Natural killer cell (primary cell): ENCODE measurements at regions not wholly inside any gene's neighbourhood (a gene's known extent, or its start where the extent isn't known, plus 50 kb on each side); places are given as distances from the start of the nearest gene placed in this dataset.
A peak's percentile ranks its signal among the peaks of the same experiment; 100 is the strongest.

Source experiments
- ATAC-seq, 3 donors: fragments of 150-1000 bp in 2 of 3; fragments of 200-7000 bp in 1 of 3; cut with Tn5 transposase; 1 replicate in 1 of 3; 2 replicates in 2 of 3; pipeline ENCODE4 v1.10.0; 2021; ENCODE audit warnings: mild to moderate bottlenecking in 2 of 3, moderate library complexity in 2 of 3
- DNase-seq, 2 donors: peaks; one replicate each; pipeline versions ENCODE4 v3.0.0 to v3.0.0-alpha.2; 2013 to 2021; ENCODE audit warnings: mixed read lengths in 1 of 2
- H3K27ac ChIP-seq: one replicate; pipeline ENCODE4 v1.5.1; 2013; ENCODE audit warnings: mild to moderate bottlenecking, low read length
- H3K27me3 ChIP-seq: one replicate; pipeline ENCODE4 v1.6.1; 2013; ENCODE audit warnings: low read length; ENCODE audit not compliant: control insufficient read depth, insufficient read depth
- H3K36me3 ChIP-seq: one replicate; pipeline ENCODE4 v1.6.1; 2013; ENCODE audit warnings: low read length; ENCODE audit not compliant: control insufficient read depth, insufficient read depth
- H3K4me1 ChIP-seq: one replicate; pipeline ENCODE4 v1.6.1; 2013; ENCODE audit warnings: low read length; ENCODE audit not compliant: control insufficient read depth, insufficient read depth
- H3K4me3 ChIP-seq: one replicate; pipeline ENCODE4 v1.5.1; 2013; ENCODE audit warnings: low read length
- H3K9me3 ChIP-seq: one replicate; pipeline ENCODE4 v1.6.1; 2013; ENCODE audit warnings: low read length; ENCODE audit not compliant: control insufficient read depth, insufficient read depth
- H3K27ac Mint-ChIP-seq, 2 donors: one replicate each; pipeline ENCODE4 v1.8.0; 2022; ENCODE audit warnings: mild to moderate bottlenecking in 2 of 2, mixed read lengths in 2 of 2, moderate library complexity in 1 of 2
- H3K27me3 Mint-ChIP-seq, 2 donors: one replicate each; pipeline ENCODE4 v1.8.0; 2022; ENCODE audit warnings: low read depth in 2 of 2, mixed read lengths in 2 of 2
- H3K36me3 Mint-ChIP-seq: one replicate; pipeline ENCODE4 v1.8.0; 2022; ENCODE audit warnings: mixed read lengths
- H3K4me1 Mint-ChIP-seq, 2 donors: one replicate each; pipeline ENCODE4 v1.8.0; 2022; ENCODE audit warnings: mixed read lengths in 2 of 2
- H3K4me3 Mint-ChIP-seq: one replicate; pipeline ENCODE4 v1.8.0; 2022; ENCODE audit warnings: mild to moderate bottlenecking, moderate library complexity, mixed read lengths
- H3K9me3 Mint-ChIP-seq, 2 donors: one replicate each; pipeline ENCODE4 v1.8.0; 2022; ENCODE audit warnings: mixed read lengths in 2 of 2
- WGBS: methylation state at CpG from one replicate; pipeline ENCODE4 v1.1.7; 2013; ENCODE audit warnings: missing lambda C conversion rate; ENCODE audit not compliant: insufficient coverage; 5-methylcytosine and 5-hydroxymethylcytosine counted together
- intact Hi-C: fragments of 100-400 bp; cut with micrococcal nuclease; formaldehyde crosslinking; loops from one replicate; pipeline ENCODE4 v1.14.2; 2022
- TF ChIP-seq, protein P1 (sequence below): fragments of 200-600 bp; IDR thresholded peaks from one replicate; pipeline ENCODE4 v1.8.0; 2022; ENCODE audit warnings: antibody characterized with exemption

- 98% methylated on average over 3 of the region's 3 CpGs for WGBS
Measured at GRCh38 chr1:171418546-171418945, 66.8 kb upstream of the PRRC2C start.

DNA sequence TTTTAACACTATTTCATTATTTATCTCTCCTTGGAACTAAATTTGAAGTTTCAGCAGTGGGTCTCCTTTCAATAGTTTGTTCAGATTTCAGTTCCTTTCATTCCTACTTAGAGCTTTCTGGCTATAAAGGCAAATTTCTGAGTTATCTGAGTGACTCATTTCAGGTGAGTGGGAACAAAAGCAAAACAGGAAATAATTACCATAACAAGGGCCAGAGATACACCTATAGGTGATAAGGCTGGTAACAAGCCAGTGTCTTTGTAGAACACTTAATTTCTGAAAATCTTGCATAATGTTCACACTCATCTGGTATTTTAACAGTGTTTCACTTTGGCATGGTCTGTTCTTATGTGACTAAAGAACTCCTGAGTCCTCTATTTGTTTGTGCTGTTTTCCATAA lies 64.5 kb upstream of the PRRC2C start:
- intact Hi-C loops = no loop called here
- Histone ChIP-seq H3K36me3 (no peaks in the 10 kb centered on the region), H3K4me1 (no peaks in the 10 kb centered on the region), H3K9me3 (no peaks in the 10 kb centered on the region), H3K27me3 (no peaks in the 10 kb centered on the region), H3K4me3 (no peak overlapping the region), H3K27ac (no peak overlapping the region)
- Mint-ChIP-seq H3K27me3 (no peaks in the 10 kb centered on the region), H3K4me3 (no peak overlapping the region), H3K36me3 (no peaks in the 10 kb centered on the region), H3K4me1 (no peaks in the 10 kb centered on the region), H3K9me3 (no peaks in the 10 kb centered on the region), H3K27ac (no peak overlapping the region)
- ATAC-seq = no peak
- TF ChIP-seq, protein P1, sequence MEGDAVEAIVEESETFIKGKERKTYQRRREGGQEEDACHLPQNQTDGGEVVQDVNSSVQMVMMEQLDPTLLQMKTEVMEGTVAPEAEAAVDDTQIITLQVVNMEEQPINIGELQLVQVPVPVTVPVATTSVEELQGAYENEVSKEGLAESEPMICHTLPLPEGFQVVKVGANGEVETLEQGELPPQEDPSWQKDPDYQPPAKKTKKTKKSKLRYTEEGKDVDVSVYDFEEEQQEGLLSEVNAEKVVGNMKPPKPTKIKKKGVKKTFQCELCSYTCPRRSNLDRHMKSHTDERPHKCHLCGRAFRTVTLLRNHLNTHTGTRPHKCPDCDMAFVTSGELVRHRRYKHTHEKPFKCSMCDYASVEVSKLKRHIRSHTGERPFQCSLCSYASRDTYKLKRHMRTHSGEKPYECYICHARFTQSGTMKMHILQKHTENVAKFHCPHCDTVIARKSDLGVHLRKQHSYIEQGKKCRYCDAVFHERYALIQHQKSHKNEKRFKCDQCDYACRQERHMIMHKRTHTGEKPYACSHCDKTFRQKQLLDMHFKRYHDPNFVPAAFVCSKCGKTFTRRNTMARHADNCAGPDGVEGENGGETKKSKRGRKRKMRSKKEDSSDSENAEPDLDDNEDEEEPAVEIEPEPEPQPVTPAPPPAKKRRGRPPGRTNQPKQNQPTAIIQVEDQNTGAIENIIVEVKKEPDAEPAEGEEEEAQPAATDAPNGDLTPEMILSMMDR = no peak
- peak in 1 of 2 donors; percentile 14 for DNase-seq

More at GRCh38 chr1:171418546-171418945, 66.8 kb upstream of the PRRC2C start:
- Histone ChIP-seq H3K9me3 (no peaks in the 10 kb centered on the region), H3K4me3 (no peak overlapping the region), H3K27ac (no peak overlapping the region), H3K4me1 (no peaks in the 10 kb centered on the region), H3K36me3 (no peaks in the 10 kb centered on the region), H3K27me3 (no peaks in the 10 kb centered on the region)
- no peak for DNase-seq
- TF ChIP-seq, protein P1 = no peak
- H3K9me3 Mint-ChIP-seq = no peaks in the 10 kb centered on the region
- intact Hi-C loops = no loop called here
- no peak overlapping the region for H3K27ac Mint-ChIP-seq
- H3K4me1 Mint-ChIP-seq = no peaks in the 10 kb centered on the region
- ATAC-seq = no peak
- no peak overlapping the region for H3K4me3 Mint-ChIP-seq
- no peaks in the 10 kb centered on the region for H3K36me3 Mint-ChIP-seq
- H3K27me3 Mint-ChIP-seq = peaks cover 0 to 3% of the 10 kb centered on the region in 2 donors

GRCh38 chr1:171421413-171422020 lies 63.8 kb upstream of the PRRC2C start:
- no peak overlapping the region for H3K27ac ChIP-seq
- ATAC-seq = no peak
- H3K27ac Mint-ChIP-seq = no peak overlapping the region

More at GRCh38 chr1:171421413-171422020, 63.8 kb upstream of the PRRC2C start:
- WGBS = 75% methylated on average over 10 of the region's 10 CpGs
- Histone ChIP-seq H3K9me3 (no peaks in the 10 kb centered on the region), H3K4me1 (no peaks in the 10 kb centered on the region), H3K36me3 (no peaks in the 10 kb centered on the region), H3K27me3 (no peaks in the 10 kb centered on the region), H3K4me3 (no peak overlapping the region)
- no peaks in the 10 kb centered on the region for H3K36me3 Mint-ChIP-seq
- no peaks in the 10 kb centered on the region for H3K4me1 Mint-ChIP-seq
- TF ChIP-seq, protein P1 = no peak
- peaks cover 0 to 3% of the 10 kb centered on the region in 2 donors for H3K27me3 Mint-ChIP-seq
- DNase-seq = no peak
- no peaks in the 10 kb centered on the region for H3K9me3 Mint-ChIP-seq
- no peak overlapping the region for H3K4me3 Mint-ChIP-seq
- intact Hi-C loops = no loop called here
